ENCODE measurements at regions not wholly inside any gene's neighbourhood (a gene's known extent, or its start where the extent isn't known, plus 50 kb on each side); places are given as distances from the start of the nearest gene placed in this dataset.

DNA sequence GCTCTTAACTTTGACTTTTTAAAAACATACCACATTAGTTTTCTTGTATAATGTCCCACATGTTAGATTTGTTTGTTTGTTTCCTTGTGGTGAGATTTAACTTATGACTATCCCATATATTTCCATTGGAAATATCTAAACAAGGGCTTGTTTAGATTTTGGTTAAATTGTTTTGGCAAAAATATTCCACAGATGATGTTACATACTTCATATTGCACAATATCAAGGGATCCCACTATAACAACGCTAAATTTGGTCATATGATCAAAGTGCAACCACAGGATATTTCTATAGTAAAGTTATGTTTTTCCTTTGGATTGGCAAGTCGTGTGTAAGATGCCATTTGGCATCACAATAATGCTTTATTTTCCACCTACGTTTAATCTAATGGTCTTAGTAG, 396.7 kb downstream of the TGFB2 start:
- H3K36me3 ChIP-seq (ENCODE audit: control insufficient read depth, insufficient read depth, low read length): no peaks in the 10 kb centered on the region
- no peaks in the 10 kb centered on the region for H3K4me1 ChIP-seq (ENCODE audit: control insufficient read depth, insufficient read depth, low read length)
- no peak for DNase-seq (ENCODE audit: low read depth, low spot score)
- no peaks in the 10 kb centered on the region for H3K9me3 ChIP-seq (ENCODE audit: control insufficient read depth, insufficient read depth, low read length)
- no peak overlapping the region for H3K4me3 ChIP-seq (ENCODE audit: low read length)
- WGBS (ENCODE audit: insufficient coverage, insufficient read length): no CpG with 5 or more reads among the region's 3 CpGs
- no peaks in the 10 kb centered on the region for H3K27me3 ChIP-seq (ENCODE audit: control insufficient read depth, insufficient read depth, low read length)
- no peak overlapping the region for H3K27ac ChIP-seq (ENCODE audit: low read length)

GRCh38 chr1:218742467-218743262, 397.5 kb downstream of the TGFB2 start:
- H3K4me3 ChIP-seq (ENCODE audit: low read length): no peak overlapping the region
- H3K9me3 ChIP-seq (ENCODE audit: control insufficient read depth, insufficient read depth, low read length): no peaks in the 10 kb centered on the region
- no peaks in the 10 kb centered on the region for H3K27me3 ChIP-seq (ENCODE audit: control insufficient read depth, insufficient read depth, low read length)
- no peaks in the 10 kb centered on the region for H3K36me3 ChIP-seq (ENCODE audit: control insufficient read depth, insufficient read depth, low read length)
- WGBS (ENCODE audit: insufficient coverage, insufficient read length): no CpG with 5 or more reads among the region's 6 CpGs
- no peak for DNase-seq (ENCODE audit: low read depth, low spot score)
- no peaks in the 10 kb centered on the region for H3K4me1 ChIP-seq (ENCODE audit: control insufficient read depth, insufficient read depth, low read length)
- H3K27ac ChIP-seq (ENCODE audit: low read length): no peak overlapping the region

DNA sequence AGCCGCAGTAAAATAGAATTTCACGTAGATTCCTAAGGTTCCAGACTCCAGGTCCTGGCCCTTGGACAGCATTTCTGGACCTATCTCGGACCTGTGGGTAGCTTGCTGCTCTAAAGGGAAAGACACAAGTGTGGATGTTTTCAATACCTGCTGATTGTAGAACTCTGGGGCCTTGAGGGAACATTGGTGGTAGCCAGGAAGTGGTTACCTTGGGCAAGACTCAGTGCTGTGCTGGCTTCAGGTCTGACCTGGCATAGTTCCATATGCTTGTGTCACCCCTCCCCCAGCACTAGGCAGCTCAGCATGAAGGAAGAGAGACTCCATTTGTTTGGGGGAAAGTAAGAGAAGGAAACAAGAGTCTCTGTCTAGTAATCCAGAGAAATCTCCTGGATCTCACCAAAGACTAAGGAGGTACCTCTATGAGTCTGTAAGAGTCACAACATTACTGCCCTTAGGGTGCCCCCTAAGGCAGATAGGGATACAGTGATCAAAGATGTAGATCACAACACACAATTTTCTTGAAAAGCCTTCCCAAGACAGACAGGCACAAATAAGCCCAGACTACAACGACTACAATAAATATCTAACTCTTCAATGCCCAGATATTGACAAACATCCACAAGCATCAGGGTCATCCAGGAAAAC, 398.8 kb downstream of the TGFB2 start:
- no peaks in the 10 kb centered on the region for H3K4me1 ChIP-seq (ENCODE audit: control insufficient read depth, insufficient read depth, low read length)
- H3K9me3 ChIP-seq (ENCODE audit: control insufficient read depth, insufficient read depth, low read length): no peaks in the 10 kb centered on the region
- WGBS (ENCODE audit: insufficient coverage, insufficient read length): no CpG with 5 or more reads among the region's 4 CpGs
- H3K27me3 ChIP-seq (ENCODE audit: control insufficient read depth, insufficient read depth, low read length): no peaks in the 10 kb centered on the region
- H3K27ac ChIP-seq (ENCODE audit: low read length): no peak overlapping the region
- no peaks in the 10 kb centered on the region for H3K36me3 ChIP-seq (ENCODE audit: control insufficient read depth, insufficient read depth, low read length)
- no peak overlapping the region for H3K4me3 ChIP-seq (ENCODE audit: low read length)
- no peak for DNase-seq (ENCODE audit: low read depth, low spot score)

GRCh38 chr1:218748071-218748470, 402.9 kb downstream of the TGFB2 start:
- no CpG with 5 or more reads among the region's 1 CpG for WGBS (ENCODE audit: insufficient coverage, insufficient read length)
- no peak for DNase-seq (ENCODE audit: low read depth, low spot score)
- no peak overlapping the region for H3K4me3 ChIP-seq (ENCODE audit: low read length)
- no peaks in the 10 kb centered on the region for H3K36me3 ChIP-seq (ENCODE audit: control insufficient read depth, insufficient read depth, low read length)
- H3K4me1 ChIP-seq (ENCODE audit: control insufficient read depth, insufficient read depth, low read length): no peaks in the 10 kb centered on the region
- no peaks in the 10 kb centered on the region for H3K9me3 ChIP-seq (ENCODE audit: control insufficient read depth, insufficient read depth, low read length)
- no peak overlapping the region for H3K27ac ChIP-seq (ENCODE audit: low read length)
- H3K27me3 ChIP-seq (ENCODE audit: control insufficient read depth, insufficient read depth, low read length): no peaks in the 10 kb centered on the region

GRCh38 chr1:218750216-218750970, 405.3 kb downstream of the TGFB2 start:
- no CpG with 5 or more reads among the region's 16 CpGs for WGBS (ENCODE audit: insufficient coverage, insufficient read length)
- no peaks in the 10 kb centered on the region for H3K9me3 ChIP-seq (ENCODE audit: control insufficient read depth, insufficient read depth, low read length)
- no peaks in the 10 kb centered on the region for H3K4me1 ChIP-seq (ENCODE audit: control insufficient read depth, insufficient read depth, low read length)
- no peaks in the 10 kb centered on the region for H3K27me3 ChIP-seq (ENCODE audit: control insufficient read depth, insufficient read depth, low read length)
- no peak overlapping the region for H3K4me3 ChIP-seq (ENCODE audit: low read length)
- H3K36me3 ChIP-seq (ENCODE audit: control insufficient read depth, insufficient read depth, low read length): no peaks in the 10 kb centered on the region
- no peak for DNase-seq (ENCODE audit: low read depth, low spot score)
- no peak overlapping the region for H3K27ac ChIP-seq (ENCODE audit: low read length)

DNA sequence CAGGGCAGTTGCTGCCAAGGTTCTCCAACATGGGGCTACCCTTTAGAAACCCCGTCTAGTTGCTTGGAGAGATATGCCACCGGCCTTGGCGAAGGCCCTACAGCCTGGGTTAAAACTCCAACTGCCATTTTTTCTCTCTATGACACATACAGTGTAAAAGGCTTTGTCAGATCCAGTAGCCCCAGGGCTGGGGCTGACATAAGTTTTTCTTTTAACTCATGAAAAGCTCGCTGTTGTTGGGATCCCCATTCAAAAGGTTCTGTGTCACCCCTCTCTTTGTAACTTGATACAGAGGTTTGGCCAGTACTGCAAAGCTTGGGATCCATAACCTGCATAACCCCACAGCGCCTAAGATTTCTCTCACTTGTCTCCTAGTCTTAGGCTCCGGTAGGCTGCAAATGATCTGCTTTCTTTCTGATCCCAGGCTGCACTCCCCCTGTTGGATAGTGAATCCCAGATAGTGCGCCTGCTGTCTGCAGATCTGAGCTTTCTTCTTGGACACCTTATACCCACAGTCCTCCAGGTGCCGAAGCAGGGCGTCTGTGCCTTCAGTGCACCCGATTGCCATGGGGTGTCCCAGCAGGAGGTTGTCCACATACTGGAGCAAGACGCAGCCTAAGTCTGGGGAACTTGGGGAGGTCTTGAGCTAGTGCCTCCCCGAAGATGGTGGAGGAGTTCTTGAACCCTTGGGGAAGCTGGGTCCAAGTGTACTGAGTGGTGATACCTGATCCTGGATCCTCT, 406.2 kb downstream of the TGFB2 start:
- Histone ChIP-seq H3K4me1 (ENCODE audit: control insufficient read depth, insufficient read depth, low read length) (no peaks in the 10 kb centered on the region), H3K9me3 (ENCODE audit: control insufficient read depth, insufficient read depth, low read length) (no peaks in the 10 kb centered on the region), H3K4me3 (ENCODE audit: low read length) (no peak overlapping the region), H3K27ac (ENCODE audit: low read length) (no peak overlapping the region), H3K36me3 (ENCODE audit: control insufficient read depth, insufficient read depth, low read length) (no peaks in the 10 kb centered on the region), H3K27me3 (ENCODE audit: control insufficient read depth, insufficient read depth, low read length) (no peaks in the 10 kb centered on the region)
- DNase-seq (ENCODE audit: low read depth, low spot score): no peak
- WGBS (ENCODE audit: insufficient coverage, insufficient read length): no CpG with 5 or more reads among the region's 12 CpGs

DNA sequence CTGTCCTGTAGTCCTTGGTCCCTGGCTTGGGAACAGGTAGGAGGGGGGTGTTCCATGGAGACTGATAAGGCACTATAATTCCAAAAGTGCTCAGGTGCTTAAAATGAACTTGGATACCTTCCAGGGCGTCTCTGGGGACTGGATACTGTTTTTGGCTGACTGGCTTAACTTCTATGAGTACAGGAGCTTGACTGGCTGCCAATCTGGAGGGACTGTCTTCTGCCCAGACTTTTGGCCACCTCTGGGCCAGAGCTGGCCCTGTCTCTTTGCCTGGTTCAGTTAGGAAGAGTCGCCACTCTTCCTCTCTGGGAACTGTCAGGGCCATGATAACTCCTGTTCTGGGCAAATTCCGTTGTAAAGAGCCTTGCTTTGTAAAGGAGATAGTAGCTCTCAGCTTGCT, 407.0 kb downstream of the TGFB2 start:
- WGBS (ENCODE audit: insufficient coverage, insufficient read length): no CpG with 5 or more reads among the region's 3 CpGs
- H3K4me3 ChIP-seq (ENCODE audit: low read length): no peak overlapping the region
- H3K9me3 ChIP-seq (ENCODE audit: control insufficient read depth, insufficient read depth, low read length): no peaks in the 10 kb centered on the region
- DNase-seq (ENCODE audit: low read depth, low spot score): no peak
- no peaks in the 10 kb centered on the region for H3K4me1 ChIP-seq (ENCODE audit: control insufficient read depth, insufficient read depth, low read length)
- no peaks in the 10 kb centered on the region for H3K36me3 ChIP-seq (ENCODE audit: control insufficient read depth, insufficient read depth, low read length)
- no peaks in the 10 kb centered on the region for H3K27me3 ChIP-seq (ENCODE audit: control insufficient read depth, insufficient read depth, low read length)
- H3K27ac ChIP-seq (ENCODE audit: low read length): no peak overlapping the region

DNA sequence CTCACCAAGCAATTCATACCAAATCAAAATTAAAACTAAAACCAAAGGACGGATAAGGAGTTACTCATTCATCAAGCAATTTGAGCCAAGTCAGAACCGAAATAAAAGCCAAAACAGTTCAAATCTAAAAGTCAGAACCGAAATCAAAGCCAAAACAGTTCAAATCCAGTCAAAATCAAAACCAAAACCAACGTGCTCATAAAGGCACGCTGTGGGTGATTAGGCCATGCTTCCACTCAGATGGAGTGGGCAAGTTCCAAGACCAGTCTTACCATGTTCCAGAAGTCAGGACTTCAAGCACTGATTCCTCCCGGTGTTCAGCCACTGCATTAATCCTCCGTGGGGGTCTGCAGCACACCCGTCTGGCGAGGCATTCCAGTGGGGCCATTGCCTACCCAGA, 409.3 kb downstream of the TGFB2 start:
- H3K27ac ChIP-seq (ENCODE audit: low read length): no peak overlapping the region

DNA sequence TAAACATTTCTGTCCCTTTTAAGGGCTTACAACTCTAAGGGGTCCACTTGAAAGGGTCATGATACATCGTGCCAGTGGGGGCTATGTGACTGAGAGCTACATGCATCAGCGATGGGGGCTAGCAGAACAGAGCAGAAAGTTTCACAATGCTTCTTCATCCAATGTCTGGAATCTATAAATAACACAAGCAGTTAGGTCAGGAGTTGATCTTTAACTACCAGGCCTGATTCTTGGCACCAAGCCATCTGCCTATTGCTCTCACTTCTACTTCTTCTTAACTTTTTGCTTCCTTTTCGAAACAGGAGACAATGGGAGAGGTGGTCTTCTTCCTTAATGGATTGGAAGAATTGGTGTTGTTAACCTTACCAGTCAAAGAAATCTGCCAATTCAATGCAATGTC, 410.0 kb downstream of the TGFB2 start:
- Histone ChIP-seq H3K27ac (ENCODE audit: low read length) (no peak overlapping the region), H3K9me3 (ENCODE audit: control insufficient read depth, insufficient read depth, low read length) (no peaks in the 10 kb centered on the region), H3K36me3 (ENCODE audit: control insufficient read depth, insufficient read depth, low read length) (no peaks in the 10 kb centered on the region), H3K4me1 (ENCODE audit: control insufficient read depth, insufficient read depth, low read length) (no peaks in the 10 kb centered on the region), H3K4me3 (ENCODE audit: low read length) (no peak overlapping the region), H3K27me3 (ENCODE audit: control insufficient read depth, insufficient read depth, low read length) (no peaks in the 10 kb centered on the region)
- DNase-seq (ENCODE audit: low read depth, low spot score): no peak
- no CpG with 5 or more reads among the region's 3 CpGs for WGBS (ENCODE audit: insufficient coverage, insufficient read length)

More for the DNA sequence above, 409.3 kb downstream of the TGFB2 start:
- Histone ChIP-seq H3K9me3 (ENCODE audit: control insufficient read depth, insufficient read depth, low read length) (no peaks in the 10 kb centered on the region), H3K4me3 (ENCODE audit: low read length) (no peak overlapping the region), H3K27me3 (ENCODE audit: control insufficient read depth, insufficient read depth, low read length) (no peaks in the 10 kb centered on the region), H3K4me1 (ENCODE audit: control insufficient read depth, insufficient read depth, low read length) (no peaks in the 10 kb centered on the region), H3K36me3 (ENCODE audit: control insufficient read depth, insufficient read depth, low read length) (no peaks in the 10 kb centered on the region)
- DNase-seq (ENCODE audit: low read depth, low spot score): no peak
- WGBS (ENCODE audit: insufficient coverage, insufficient read length): no CpG with 5 or more reads among the region's 9 CpGs

GRCh38 chr1:218759795-218760194, 413.9 kb upstream of the LYPLAL1 start:
- Histone ChIP-seq H3K9me3 (ENCODE audit: control insufficient read depth, insufficient read depth, low read length) (no peaks in the 10 kb centered on the region), H3K4me3 (ENCODE audit: low read length) (no peak overlapping the region), H3K27ac (ENCODE audit: low read length) (no peak overlapping the region), H3K4me1 (ENCODE audit: control insufficient read depth, insufficient read depth, low read length) (no peaks in the 10 kb centered on the region), H3K27me3 (ENCODE audit: control insufficient read depth, insufficient read depth, low read length) (no peaks in the 10 kb centered on the region), H3K36me3 (ENCODE audit: control insufficient read depth, insufficient read depth, low read length) (no peaks in the 10 kb centered on the region)
- no CpG with 5 or more reads among the region's 3 CpGs for WGBS (ENCODE audit: insufficient coverage, insufficient read length)
- no peak for DNase-seq (ENCODE audit: low read depth, low spot score)

Data from iPS DF 6.9 (cell line).